Effector CD4-positive, alpha-beta T cell (primary cell): ENCODE measurements at regions not wholly inside any gene's neighbourhood (a gene's known extent, or its start where the extent isn't known, plus 50 kb on each side); places are given as distances from the start of the nearest gene placed in this dataset.
"Not testable (repeated sequence)": the region's sequence is repeated elsewhere in the genome, so short reads cannot be mapped to it uniquely, and the experiment has no call there.

Source experiments
- DNase-seq: peaks from one replicate; pipeline ENCODE4 v3.0.0-alpha.2; 2020

DNA sequence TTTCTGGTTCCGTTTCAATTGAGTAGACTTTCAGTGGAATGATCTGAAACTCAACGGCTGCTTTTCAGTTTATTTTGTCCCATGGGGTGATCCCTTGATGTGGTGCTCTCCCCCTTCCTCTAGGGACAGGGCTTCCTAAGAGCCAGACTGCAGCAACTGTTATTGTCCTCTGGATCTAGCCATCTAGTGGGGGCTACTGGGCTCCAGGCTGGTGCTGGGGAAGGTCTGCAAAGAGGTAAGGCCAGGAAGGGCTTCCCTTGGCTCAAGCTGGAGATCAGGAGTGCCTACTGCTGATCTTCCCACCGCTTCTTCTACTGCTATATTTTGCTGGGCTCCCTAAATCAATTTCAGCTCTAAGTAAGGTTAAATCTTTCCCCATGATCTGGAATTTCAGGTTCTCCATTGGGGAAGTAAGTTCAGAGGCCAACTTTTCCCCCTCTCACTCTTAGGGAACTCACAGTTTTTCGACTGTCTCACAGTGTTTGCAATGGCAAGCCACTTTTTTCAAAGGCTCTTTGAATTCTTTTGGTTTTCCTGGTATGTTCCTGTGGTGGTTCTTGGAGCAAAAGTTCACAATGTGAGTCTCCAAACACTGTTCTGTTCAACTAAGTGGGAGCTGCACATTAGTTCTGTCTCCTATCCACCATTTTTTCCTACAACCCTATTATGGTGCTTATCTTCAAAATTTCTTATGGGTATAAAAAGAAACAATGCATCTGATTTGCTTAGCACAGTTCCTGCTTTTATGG is 286.2 kb upstream of the EXOC2 start:
- DNase-seq = no peak

DNA sequence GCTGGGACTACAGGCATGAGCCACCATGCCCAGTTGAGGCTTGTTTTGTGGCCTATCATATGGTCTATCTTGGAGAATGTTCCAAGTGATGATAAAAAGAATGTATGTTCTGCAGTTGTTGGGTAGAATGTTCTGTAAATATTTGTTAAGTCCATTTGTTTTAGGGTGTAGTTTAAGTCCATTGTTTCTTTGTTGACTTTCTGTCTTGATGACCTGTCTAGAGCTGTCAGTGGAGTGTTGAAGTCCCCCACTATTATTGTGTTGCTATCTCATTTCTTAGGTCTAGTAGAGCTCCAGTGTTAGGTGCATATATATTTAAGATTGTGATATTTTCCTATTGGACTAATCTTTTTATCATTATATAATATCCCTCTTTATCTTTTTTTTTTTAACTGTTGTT is 284.3 kb upstream of the EXOC2 start:
- not testable (repeated sequence) for DNase-seq

DNA sequence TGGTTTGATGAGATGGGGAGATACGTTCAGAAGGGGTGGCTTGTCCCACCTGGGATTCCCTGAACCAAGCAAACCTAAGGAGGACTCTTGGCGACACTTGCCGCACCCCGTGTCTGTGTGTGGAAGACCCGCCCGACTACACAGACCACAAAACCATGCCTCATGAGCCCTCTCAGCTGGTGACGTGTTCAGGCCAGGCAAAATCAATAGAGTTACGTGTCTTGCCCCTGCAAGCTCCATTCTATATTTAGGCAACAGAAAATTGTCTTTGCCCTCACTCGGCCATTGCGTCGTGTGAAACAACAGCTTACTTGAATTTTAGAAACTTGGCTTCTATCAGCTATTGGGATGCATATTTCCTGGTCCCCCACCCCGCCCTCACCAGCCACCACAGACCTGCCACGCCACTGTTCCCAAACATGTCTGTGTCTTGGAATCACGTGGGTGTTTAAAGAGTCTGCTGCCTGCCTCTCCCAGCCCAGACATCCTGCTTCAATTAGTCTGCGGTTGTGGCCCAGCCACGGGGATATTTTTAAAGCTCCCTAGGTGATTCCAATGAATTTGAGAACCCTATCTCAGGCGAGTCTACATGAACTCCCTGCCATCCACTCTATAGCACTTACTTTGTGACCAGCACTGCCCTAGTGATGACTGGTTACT is 279.2 kb upstream of the EXOC2 start:
- no peak for DNase-seq

DNA sequence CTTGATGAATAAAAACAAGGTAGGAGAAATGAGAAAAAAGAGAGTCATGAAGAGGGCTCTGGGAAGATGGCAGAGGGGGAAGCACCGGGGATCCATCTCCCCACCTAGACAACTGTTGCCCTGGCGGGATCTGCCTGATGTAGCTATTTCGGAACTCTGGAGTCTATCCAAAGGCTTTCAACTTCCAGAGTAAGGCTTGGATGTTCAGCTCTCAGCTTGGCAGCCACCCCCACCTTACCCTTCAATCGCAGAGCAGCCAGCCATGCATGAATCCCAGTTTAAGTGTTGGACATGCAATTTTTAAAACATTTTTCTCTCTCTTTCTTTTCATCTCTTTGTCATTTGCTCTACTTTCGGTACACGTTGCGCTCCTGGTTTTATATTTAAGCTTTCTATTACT is 275.9 kb upstream of the EXOC2 start:
- no peak for DNase-seq

DNA sequence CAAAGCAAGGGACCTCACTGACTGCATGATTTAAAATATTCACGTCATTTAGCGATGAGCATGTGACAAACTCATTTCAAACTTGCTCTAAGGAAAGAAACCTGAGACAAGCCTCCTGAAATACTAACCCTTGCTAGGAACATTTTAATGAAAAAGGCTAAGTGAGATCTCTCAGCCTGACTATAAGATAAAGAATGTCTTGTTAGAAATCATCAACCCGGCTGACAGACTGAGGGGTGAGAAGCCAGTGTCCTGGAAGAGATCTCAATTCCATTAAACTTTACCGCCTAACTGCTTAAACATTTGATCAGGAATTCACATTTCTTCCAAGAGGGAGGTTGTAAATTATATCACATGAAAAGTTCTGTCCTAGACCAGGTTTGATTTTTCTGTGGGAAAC is 274.8 kb upstream of the EXOC2 start:
- no peak for DNase-seq

DNA sequence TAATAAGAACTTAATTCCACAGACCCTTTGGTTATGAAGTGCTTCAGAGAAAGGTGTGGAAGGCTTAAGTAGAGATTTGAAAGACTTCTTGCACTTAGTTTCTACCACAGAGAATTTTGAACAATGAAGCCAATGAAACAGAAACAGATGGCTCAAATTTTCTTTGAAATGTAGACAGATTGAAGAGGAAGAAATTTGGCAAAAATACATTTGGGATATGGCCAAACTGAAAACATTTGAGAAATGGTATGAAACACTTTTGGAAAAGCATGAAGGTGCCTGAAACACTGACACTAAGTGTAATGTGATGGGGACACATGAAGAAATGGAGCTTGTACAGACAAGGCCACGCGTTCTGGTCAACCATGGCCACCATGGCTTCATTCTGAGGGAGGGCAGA is 272.4 kb upstream of the EXOC2 start:
- no peak for DNase-seq

DNA sequence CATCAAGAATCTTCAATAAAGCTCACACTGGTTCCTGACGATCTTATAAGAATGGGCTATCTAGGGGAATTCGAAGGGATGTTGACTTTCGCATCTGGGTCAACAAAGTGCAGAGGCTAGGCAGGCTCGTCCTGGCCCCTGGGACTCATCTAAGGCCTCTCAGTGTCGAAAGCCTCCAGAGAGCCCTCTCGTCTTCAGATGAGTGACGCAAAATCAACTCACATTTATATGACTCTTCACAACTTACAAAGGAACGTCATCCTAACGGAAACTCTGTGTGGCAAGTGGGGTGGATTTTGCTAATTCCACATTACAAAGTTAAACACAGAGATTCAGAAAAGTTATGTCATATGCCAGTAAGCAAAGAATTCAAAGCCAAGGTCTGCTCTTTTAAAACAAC is 270.5 kb upstream of the EXOC2 start:
- DNase-seq = no peak

DNA sequence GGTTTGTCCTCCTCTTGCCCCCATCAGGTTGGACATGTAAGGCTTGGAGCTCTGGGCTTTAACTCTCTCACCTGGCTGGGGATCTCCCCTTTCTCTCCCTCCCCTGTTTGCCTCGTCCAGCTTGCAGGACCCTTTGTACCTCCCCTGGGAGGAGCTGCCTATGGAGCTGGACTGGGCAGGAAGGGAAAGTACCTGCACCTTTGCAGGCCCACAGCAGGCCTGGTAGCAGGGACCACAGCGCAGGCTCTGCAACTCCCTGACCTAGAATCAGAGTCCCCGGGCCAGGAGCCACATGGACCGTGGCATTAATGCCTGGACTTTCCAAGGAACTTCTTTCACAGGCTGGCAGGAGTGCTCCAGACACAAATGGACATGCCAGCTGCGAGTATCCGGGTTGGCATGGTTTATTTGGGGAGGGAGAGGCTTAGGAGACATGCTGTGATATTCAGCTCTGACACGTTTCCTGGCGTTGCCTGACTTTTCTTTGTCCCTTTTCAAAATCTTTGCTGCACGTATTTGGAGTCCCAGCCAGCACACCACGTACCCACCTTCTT is 268.5 kb upstream of the EXOC2 start:
- DNase-seq = no peak

DNA sequence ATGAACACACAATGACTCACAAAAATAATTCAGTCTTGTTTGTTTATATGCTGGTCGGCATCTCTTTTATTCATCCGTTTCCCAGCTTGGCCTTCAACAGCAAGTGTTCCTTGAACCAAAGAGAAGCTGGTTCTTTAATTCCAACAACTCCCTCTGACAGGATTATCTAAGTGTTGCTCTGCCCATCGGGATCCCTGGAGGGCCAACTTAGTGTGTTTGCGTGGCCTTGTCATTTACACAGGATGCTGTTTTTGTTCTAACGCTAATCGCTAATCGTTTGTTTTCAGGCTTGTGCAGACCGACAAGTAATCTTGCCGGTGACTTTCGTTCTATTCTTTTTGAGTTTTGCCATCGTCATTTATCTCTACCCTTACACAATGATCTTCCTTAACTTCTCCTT is 267.4 kb upstream of the EXOC2 start:
- DNase-seq = no peak

DNA sequence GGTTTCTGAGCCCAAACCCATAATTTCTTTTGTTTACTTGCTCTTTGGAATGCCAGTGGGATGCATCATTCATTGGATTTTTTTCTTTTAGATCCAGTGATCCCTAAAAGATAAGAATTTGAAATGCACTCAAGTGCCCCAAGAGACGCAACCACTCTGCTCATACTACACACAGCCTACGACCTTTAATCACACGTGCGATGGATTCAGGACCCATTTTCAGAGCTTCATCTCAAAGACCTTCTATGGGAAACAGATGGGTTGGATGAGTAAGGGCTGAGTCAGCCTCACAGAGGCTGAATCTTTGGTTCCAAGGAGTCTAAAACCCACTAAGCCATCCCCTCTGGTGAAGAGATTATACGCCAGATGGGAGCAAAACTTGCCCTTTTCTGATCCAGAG is 265.5 kb upstream of the EXOC2 start:
- DNase-seq = no peak

DNA sequence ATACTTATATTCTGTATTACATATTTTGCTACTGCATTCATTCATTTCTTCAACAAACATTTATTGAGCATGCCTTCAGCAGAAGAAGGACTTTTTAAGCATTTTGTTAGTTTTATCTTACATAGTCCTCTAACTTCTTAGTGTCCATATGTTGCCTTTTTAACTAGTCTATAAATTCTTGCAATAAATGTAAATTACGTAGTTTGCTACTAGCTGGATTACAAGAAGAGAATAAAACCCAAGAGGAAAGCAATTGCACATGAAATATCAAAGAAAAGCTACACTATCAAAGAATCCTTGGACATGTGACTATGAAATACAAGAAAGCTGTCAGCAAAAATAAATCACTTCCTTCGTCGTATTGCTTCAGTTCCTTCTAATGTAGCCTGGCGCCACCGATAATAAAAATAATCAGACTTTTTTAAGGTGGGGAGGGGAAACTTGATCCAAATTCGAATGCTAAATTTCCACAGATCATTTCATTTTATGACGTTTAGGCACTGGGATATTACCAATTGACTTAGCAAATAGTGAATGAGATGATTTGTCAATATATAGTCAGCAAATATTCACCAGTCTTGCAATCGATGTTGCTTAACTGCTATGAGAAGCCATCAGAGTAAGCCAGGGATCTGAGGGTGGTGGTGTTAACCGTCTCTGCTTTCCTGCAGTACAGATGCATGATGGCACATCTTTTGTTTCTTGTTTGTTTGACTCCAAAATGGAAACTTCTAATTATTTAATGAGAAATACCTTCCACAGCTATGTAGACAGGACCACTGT is 258.7 kb upstream of the EXOC2 start:
- no peak for DNase-seq

DNA sequence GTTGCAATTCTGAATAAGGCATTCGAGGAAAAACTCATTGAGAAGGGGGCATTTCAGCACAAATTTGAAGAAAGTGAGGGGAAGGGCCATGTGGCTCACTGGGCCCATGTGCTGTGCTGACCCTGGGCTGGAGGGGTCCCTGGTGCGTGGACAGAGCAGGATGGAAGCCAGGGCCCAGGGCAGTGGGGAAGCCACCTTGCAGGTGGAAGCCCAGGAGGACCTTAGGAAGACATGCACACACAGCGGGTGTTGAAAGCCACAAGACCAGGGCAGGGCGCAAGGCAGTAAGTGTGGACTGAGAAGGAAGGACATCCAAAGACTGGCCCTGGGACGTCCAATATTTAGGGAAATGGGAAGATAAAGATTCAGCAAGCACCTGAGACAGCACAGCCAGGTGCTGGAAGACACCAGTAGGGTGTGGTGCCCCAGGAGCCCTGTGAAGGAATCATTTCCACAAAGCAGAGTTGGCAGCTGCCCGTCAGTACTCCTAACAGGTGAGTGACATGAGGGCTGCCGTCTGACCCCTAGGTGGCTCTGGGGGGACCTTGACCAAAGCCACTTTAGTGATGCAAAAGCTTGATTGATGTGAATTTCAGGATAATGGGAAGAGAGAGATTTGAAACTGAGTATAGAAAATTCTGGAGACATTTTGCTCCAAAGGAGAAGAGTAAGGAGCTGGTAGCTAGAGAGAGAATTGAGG is 254.4 kb upstream of the EXOC2 start:
- DNase-seq = no peak

DNA sequence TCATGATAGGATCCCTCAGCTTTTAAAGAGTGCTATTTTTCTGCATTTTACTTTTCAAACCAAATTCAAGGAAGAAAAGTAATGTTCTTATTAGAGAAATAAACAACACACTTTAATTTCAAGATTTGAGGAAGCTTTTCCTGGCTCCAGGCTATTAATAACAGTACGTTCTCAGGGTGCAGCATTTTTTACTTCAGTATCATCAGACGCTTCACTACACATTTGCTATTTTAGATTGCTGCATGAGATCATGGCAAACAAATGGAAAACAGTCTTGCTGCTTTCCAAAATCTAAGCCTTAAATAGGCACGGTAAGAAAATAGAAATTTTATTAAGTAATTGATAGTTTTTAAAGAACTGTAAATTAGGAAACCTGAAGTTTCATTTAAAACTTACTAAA is 253.6 kb upstream of the EXOC2 start:
- no peak for DNase-seq

DNA sequence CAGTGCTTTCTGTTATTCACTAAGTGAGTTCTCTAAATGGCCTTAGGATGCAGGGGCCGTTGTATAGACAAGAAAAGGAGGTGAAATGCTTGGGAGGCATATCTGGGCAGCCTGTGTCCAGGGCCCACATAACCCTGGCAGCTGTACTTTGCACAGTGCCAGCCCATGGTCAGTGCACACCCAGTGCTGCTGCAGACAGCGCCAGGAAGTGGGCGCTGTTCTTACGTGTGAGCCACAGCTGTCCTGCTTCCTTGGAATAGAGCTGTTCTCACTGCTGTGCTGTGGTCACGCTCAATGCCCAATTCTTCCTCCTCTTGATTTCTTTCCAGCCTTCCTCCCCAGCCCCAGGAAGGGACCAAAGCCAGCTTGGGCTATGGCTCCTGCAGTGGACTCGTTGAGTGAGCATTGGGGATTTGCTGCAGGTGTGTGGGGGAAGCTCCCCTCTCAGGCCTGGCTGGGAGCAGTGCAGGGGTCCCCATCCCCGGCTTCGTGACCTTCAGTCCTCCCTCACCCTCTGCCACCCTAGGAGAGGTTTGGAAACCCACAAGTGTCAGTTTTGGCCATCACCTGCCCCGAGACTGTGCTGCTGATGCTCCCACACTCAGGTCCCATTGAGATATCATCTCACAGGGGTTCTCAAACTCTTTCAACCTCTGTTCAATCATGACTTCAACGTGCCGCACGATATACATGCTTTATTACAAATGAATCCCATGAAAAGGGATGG is 246.8 kb upstream of the EXOC2 start:
- DNase-seq = no peak

DNA sequence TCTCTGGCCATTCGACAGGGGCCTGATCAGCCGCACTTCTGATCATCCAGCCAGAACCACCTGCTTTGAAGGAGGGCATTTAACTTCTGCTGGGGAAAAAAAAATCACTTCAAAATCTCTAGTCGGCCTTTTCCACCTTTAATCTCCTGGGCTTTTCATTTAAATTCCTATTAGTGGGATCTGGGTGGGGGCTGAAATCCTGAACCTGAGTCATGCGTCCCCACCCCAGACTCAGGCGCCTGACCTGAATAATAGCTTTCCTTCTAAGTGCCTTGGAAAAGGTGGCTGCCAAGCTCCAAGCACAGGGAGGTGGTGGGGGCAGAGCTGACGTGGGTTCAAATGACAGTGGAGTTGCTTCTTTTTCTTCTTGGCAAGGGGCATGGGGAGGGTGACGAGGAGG is 246.0 kb upstream of the EXOC2 start:
- DNase-seq = no peak

DNA sequence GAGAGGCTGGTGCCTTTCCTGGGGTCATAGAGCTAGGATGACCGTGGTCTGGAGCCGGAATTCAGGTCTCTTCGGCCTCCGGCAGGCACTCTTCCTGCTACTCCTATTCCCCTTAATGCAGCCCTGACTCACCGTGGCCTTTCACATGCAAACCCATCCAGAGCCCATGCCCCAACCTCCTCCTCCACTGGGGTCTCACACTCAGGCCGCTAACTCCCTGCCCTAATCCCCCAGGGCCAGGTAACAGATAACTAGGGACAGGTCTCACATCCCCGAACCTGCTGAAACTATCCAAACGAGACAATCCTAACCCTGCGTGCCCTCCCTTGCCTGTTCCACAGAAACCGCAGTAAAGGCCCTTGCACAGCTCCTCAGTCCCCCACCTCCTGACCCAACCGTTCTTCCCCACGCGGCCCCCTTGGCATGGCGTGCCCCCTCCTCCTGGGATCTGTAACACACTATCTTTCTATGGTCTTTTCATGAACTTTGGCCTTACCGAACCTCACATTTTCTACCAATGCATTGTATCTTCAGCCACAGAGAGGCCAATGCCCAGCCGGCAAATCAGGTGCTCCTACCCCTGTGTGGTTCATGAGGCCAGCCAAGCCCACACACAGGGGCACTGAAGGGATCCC is 245.4 kb upstream of the EXOC2 start:
- no peak for DNase-seq

DNA sequence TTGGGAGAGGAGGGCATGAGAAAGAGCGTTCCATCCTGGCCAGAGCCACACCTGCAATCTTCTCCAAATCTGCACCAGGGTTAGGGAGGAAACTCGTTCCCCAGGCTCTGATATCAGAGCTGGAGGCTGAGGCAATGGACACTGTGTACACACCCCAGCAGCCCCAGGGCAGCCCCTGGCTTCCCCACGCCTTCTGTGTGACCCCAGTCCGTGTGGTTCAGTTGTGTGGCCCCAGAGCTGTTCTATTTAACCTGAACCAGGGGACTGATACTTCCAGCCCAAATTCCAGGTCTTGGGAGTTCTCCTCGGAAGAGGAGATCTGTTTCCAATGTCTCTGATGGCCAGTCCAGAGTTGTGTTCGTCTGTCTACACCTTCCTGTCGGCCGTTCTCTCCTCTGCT is 242.6 kb upstream of the EXOC2 start:
- DNase-seq = no peak

DNA sequence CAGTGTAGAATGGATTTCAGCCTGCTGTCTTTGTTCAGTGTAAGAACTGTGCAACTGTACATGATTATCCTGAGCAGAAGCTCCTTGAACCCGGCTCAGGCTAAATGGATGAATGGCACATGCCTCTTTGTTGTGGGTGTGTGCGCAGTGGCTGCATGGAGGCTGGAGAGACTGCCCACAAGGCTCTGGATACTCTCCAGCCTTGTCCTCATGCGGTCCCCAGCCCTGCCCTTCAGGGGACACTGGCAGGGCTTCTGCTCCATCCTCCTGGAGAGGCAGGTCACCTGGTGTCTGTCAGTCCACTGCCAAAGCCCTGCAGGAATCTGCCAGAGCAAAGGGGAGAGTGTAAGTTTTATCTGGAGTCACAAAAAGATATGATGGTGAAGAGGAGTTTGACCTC is 241.7 kb upstream of the EXOC2 start:
- DNase-seq = no peak

DNA sequence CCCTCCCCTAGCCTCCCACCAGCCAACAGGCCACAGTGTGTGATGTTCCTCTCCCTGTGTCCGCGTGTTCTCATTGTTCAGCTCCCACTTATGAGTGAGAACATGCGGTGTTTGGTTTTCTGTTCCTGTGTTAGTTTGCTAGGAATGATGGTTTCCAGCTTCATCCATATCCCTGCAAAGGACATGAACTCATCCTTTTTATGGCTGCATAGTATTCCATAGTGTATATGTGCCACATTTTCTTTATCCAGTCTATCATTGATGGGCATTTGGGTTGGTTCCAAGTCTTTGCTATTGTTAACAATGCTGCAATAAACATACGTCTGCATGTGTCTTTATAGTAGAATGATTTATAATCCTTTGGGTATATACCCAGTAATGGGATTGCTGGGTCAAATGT is 239.0 kb upstream of the EXOC2 start:
- DNase-seq = not testable (repeated sequence)

DNA sequence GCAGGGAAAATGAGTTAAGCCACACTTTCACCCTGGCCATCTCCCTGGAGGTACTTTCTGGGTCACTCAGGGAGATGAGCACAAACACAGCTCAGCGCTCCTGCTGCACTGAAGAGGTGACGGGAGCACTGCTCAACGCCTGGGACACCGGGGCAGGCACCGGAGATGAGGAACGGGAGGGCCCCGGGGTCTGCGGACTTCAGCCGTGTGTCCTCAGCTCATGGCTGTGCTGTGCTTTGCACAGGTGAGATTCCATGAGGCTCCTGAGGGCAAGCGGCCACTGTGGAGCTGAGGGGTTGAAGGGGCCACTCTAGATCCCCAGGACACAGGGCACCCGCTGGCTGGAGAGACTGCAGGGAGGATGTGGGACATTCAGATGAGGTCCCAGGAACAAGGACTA is 234.2 kb upstream of the EXOC2 start:
- DNase-seq = no peak

DNA sequence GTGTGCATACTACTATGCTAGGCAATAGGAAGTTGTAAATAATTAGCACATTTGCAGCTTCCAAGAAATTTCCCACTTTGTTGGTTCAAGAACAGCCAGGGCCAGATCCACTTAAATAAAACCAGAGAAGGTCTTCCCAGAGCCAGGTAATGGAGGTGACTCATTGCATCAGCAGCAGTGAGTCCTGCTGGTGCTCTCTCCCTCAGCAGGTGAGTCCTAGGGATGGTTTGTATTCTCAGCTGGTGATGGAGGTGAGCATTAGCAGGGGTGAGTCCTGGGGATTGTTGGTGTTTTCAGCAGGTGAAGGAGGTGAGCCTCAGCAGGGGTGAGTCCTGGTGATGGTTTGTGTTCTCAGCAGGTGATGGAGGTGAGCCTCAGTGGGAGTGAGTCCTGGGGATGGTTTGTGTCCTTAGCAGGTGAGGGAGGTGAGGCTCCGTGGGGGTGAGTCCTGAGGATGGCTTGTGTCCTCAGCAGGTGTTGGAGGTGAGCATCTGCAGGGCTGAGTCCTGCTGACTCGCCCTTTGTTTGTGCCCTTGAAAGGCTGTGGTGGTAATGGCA is 232.8 kb upstream of the EXOC2 start:
- no peak for DNase-seq

DNA sequence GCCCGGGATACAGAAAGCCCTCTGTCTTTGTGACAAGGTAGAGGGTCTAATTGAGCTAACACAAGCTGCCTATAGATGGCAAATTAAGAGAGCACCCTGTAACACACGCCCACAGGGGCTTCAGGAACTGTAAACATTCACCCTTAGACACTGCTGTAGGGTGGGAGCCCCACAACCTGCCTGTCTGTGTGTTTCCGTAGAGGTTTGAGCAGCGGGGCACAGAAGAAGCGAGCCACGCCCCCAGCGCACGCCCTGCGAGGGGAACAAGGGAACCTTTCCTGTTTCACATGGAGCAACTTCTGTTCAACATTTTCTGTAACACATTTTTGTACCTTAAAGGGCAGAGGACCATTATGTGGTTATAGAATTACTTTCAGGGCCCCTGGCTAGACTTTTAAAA is 231.7 kb upstream of the EXOC2 start:
- DNase-seq = no peak
